ENCODE measurements at regions not wholly inside any gene's neighbourhood (a gene's known extent, or its start where the extent isn't known, plus 50 kb on each side); places are given as distances from the start of the nearest gene placed in this dataset.

DNA sequence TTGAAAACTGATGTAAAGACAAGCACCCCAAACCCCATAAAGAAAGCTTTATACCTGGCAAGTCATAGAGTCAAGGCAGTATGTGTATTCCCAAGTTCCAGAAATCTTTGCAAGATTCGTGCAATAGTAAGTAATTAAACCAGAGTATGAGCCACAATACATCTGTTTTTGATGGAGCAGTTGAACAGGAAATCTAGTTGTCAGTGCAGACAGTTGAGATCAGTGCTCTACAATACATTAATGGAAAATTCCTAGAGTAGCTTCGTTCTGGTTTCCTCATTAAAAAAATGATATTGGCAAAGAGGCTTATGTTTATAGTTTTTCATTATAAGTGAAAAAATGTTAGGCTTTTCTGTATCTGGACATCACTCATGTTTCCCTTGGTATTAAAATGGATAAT, 575.3 kb downstream of the TRIML1 start:
- no peak for TF ChIP-seq POLR2AphosphoS5 (IDR thresholded peaks at IDR 0.05)
- TF ChIP-seq CTCF (IDR thresholded peaks at IDR 0.05 in 8 of 11, conservative IDR thresholded peaks at IDR 0.05 in 3 of 11): no peak
- TF ChIP-seq POLR2A (IDR thresholded peaks at IDR 0.05): no peak
- 59 to 64% (median 63%) methylated on average over 2 of the region's 2 CpGs for WGBS, 5 donors
- Histone ChIP-seq H3K9me3 (peaks cover 0 to 10% (median 0%) of the 10 kb centered on the region in 8 donors), H3K27ac (no peak overlapping the region), H3K4me1 (no peaks in the 10 kb centered on the region), H3K27me3 (replicated peaks in 1 of 7) (no peaks in the 10 kb centered on the region), H3K36me3 (no peaks in the 10 kb centered on the region), H3K4me3 (no peak overlapping the region)
- intact Hi-C loops (cut with DNase I; ENCODE audit: low total_unique reads): no loop called here
- DNase-seq: no peak

DNA sequence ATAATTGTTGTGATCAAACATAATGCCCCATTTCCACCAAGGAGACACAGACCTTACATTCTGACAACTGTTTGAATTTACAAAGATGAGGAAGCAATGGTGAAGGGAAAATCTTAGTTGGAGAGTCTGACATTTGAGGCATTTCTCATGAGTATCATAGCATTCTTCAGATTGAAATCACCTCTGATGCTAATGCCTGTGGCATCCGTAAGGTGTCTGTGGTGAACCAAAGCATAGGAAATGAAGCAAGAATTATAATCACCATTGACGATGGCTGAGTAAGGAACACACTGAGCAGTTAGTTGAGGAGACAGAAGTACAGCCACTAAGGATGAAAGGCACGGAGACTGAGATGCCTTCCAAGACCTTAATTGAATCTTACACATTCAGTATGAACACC, 575.7 kb downstream of the TRIML1 start:
- 74 to 91% (median 81%) methylated on average over 3 of the region's 3 CpGs for WGBS, 5 donors
- intact Hi-C loops (cut with DNase I; ENCODE audit: low total_unique reads): no loop called here
- Histone ChIP-seq H3K4me1 (no peaks in the 10 kb centered on the region), H3K36me3 (no peaks in the 10 kb centered on the region), H3K27ac (no peak overlapping the region), H3K4me3 (no peak overlapping the region), H3K9me3 (peaks cover 0 to 10% (median 0%) of the 10 kb centered on the region in 8 donors), H3K27me3 (replicated peaks in 1 of 7) (no peaks in the 10 kb centered on the region)
- TF ChIP-seq POLR2AphosphoS5 (IDR thresholded peaks at IDR 0.05) (no peak), POLR2A (IDR thresholded peaks at IDR 0.05) (no peak), CTCF (IDR thresholded peaks at IDR 0.05 in 8 of 11, conservative IDR thresholded peaks at IDR 0.05 in 3 of 11) (no peak)
- no peak for DNase-seq

DNA sequence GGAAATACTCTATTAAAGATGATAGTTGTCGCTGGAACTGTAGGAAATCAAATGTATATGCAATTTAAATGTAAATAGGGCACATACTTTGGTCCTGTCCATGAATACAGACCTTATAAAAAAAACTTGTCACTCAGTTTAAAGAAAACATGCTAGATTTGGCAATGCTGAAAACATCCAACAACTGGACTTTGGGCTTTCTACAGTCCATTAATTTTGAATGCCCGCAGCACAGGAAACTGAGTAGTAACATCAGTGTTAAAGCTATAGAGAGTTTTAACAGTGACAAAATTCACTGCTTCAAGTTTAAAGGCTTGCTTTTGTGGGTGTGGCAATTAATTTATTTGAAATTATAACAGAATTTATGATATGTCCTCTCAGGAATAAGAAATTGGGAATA, 578.4 kb downstream of the TRIML1 start:
- Histone ChIP-seq H3K27me3 (replicated peaks in 1 of 7) (no peaks in the 10 kb centered on the region), H3K4me1 (no peaks in the 10 kb centered on the region), H3K27ac (no peak overlapping the region), H3K36me3 (no peaks in the 10 kb centered on the region), H3K9me3 (peaks cover 0 to 28% (median 12%) of the 10 kb centered on the region in 8 donors), H3K4me3 (no peak overlapping the region)
- no peak for TF ChIP-seq POLR2AphosphoS5 (IDR thresholded peaks at IDR 0.05)
- TF ChIP-seq POLR2A (IDR thresholded peaks at IDR 0.05): no peak
- TF ChIP-seq CTCF (IDR thresholded peaks at IDR 0.05 in 8 of 11, conservative IDR thresholded peaks at IDR 0.05 in 3 of 11): no peak
- no peak for DNase-seq
- 76 to 84% (median 81%) methylated on average over 2 of the region's 2 CpGs for WGBS, 5 donors
- intact Hi-C loops (cut with DNase I; ENCODE audit: low total_unique reads): no loop called here

DNA sequence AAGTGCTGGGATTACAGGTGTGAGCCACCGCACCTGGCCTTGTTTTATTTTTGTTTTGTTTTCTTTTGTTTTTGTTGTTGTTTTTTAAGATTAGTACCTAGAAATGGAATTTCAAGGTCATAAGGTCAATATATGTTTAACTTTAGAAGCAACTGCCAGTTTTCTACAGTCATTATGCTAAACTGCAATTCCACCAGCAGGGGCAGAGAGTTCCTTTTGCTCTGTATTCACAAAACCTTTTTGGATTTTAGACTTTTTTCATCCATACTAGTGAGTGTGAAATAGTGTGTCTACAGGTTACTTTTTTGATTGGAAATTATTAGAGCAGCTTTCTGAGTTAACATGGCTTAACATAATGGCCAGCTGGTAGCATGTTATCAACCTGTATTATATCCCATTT, 580.6 kb downstream of the TRIML1 start:
- intact Hi-C loops (cut with DNase I; ENCODE audit: low total_unique reads): no loop called here
- H3K36me3 ChIP-seq: no peaks in the 10 kb centered on the region
- WGBS, 5 donors: 87 to 97% (median 90%) methylated on average over 1 of the region's 1 CpG
- H3K27ac ChIP-seq: no peak overlapping the region
- no peaks in the 10 kb centered on the region for H3K4me1 ChIP-seq
- DNase-seq: no peak
- H3K9me3 ChIP-seq: peaks cover 0 to 21% (median 12%) of the 10 kb centered on the region in 8 donors
- H3K27me3 ChIP-seq (replicated peaks in 1 of 7): no peaks in the 10 kb centered on the region
- TF ChIP-seq POLR2AphosphoS5 (IDR thresholded peaks at IDR 0.05) (no peak), CTCF (IDR thresholded peaks at IDR 0.05 in 8 of 11, conservative IDR thresholded peaks at IDR 0.05 in 3 of 11) (no peak), POLR2A (IDR thresholded peaks at IDR 0.05) (no peak)
- H3K4me3 ChIP-seq: no peak overlapping the region

All from spleen (tissue), 11 donors.